CD1c-positive myeloid dendritic cell (primary cell): ENCODE measurements at regions not wholly inside any gene's neighbourhood (a gene's known extent, or its start where the extent isn't known, plus 50 kb on each side); places are given as distances from the start of the nearest gene placed in this dataset.
A peak's percentile ranks its signal among the peaks of the same experiment; 100 is the strongest.

Experiments
- DNase-seq: peaks from one replicate; pipeline ENCODE4 v3.0.0-alpha.2; 2016; ENCODE audit errors: extremely low spot score

DNA sequence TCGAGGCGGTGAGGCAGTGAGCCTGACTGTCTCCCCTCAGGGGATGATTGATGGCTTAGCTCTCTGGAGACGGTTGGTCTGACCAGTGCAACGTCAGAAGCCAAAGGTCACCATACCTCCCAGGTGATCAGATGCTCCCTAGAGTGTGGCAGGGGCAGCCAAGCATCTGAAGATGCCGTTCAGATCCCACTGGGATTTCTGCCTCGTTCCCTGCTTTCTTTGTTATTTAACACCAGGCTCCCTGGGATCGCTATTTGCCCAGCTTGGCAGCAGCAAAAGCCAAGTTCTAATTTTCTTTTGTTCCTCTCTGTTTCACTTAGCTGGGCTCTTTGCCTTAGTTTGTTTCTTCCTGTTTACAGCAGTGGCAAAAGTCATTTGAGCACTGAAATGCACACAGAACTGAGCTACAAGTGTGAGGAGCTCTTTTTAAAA lies 53.5 kb upstream of the SVIL start:
- peak; percentile 46 for DNase-seq

DNA sequence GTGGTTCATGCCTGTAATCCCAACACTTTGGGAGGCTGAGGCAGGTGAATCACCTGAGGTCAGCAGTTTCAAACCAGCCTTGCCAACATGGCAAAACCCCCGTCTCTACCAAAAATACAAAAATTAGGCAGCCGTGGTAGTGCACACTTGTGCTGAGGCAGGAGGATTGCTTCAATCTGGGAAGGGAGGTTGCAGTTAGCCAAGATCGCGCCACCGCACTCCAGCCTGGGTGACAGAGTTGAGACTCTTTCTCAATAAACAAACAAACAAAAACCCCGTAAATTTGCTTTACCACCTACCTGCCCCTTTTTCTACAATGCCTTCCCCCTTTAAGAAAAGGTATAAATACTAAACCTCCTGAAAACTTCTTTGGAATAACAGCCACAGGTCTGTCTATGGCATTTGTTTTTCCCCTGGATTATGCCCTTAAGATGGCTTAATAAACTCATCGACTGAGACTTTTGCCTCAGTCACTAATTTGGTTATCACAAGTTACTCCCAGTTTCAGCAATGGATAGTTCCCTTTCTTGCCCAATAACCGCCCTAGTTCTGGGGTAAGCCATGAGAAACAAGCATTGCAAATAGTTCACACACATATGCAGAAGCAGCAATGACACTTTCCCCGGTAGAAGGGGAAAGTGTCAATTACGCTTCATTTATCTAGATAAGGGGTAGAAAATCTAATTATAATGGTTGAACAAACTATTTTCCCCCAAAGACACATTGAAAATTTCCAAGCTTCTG lies 52.8 kb upstream of the SVIL start:
- peak; percentile 83 for DNase-seq

DNA sequence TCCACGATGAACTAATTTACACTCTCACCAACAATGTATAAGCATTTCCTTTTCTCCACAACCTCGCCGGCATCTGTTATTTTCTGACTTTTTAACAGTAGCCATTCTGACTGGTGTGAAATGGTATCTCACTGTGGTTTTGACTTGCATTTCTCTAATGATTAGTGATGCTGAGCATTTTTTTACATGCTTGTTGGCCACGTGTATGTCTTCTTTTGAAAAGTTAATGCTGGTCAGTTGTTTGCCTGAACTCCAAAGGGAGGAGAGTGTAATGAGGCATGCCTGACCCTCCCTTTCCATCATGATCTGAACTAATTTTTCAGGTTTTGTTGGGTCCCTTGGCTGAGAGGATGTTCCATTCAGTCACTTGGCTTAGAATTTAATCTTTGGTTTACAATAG lies 50.7 kb upstream of the SVIL start:
- no peak for DNase-seq
